Upper lobe of left lung (tissue), 4 donors: ENCODE measurements at regions not wholly inside any gene's neighbourhood (a gene's known extent, or its start where the extent isn't known, plus 50 kb on each side); places are given as distances from the start of the nearest gene placed in this dataset.

ENCODE experiments used
- POLR2A ChIP-seq, 4 donors: fragments of 450-650 bp; IDR thresholded peaks; one replicate each; pipeline ENCODE4 v1.5.1; 2016 to 2017; ENCODE audit warnings: antibody characterized with exemption in 4 of 4, mild to moderate bottlenecking in 2 of 4
- POLR2AphosphoS5 ChIP-seq, 2 donors: sonication (generic); formaldehyde crosslinking; IDR thresholded peaks; one replicate each; pipeline ENCODE4 v1.5.1; 2017; ENCODE audit warnings: antibody characterized with exemption in 2 of 2
- TF ChIP-seq, protein P1 (sequence below), 6 experiments: fragments of 450-650 bp in 4 of 6; fragments of 200-600 bp in 2 of 6; sonication (generic) in 2 of 6; IDR thresholded peaks; one replicate each; pipeline ENCODE4 v1.5.1; 2016 to 2019; ENCODE audit warnings: antibody characterized with exemption in 6 of 6

GRCh38 chr11:87555101-87555500 is 517.4 kb downstream of the TMEM135 start:
- TF ChIP-seq POLR2A (IDR thresholded peaks at IDR 0.05) = no peak
- TF ChIP-seq, protein P1, sequence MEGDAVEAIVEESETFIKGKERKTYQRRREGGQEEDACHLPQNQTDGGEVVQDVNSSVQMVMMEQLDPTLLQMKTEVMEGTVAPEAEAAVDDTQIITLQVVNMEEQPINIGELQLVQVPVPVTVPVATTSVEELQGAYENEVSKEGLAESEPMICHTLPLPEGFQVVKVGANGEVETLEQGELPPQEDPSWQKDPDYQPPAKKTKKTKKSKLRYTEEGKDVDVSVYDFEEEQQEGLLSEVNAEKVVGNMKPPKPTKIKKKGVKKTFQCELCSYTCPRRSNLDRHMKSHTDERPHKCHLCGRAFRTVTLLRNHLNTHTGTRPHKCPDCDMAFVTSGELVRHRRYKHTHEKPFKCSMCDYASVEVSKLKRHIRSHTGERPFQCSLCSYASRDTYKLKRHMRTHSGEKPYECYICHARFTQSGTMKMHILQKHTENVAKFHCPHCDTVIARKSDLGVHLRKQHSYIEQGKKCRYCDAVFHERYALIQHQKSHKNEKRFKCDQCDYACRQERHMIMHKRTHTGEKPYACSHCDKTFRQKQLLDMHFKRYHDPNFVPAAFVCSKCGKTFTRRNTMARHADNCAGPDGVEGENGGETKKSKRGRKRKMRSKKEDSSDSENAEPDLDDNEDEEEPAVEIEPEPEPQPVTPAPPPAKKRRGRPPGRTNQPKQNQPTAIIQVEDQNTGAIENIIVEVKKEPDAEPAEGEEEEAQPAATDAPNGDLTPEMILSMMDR (IDR thresholded peaks at IDR 0.05) = no peak
- TF ChIP-seq POLR2AphosphoS5 (IDR thresholded peaks at IDR 0.05) = no peak
